ENCODE measurements at regions not wholly inside any gene's neighbourhood (a gene's known extent, or its start where the extent isn't known, plus 50 kb on each side); places are given as distances from the start of the nearest gene placed in this dataset.

DNA sequence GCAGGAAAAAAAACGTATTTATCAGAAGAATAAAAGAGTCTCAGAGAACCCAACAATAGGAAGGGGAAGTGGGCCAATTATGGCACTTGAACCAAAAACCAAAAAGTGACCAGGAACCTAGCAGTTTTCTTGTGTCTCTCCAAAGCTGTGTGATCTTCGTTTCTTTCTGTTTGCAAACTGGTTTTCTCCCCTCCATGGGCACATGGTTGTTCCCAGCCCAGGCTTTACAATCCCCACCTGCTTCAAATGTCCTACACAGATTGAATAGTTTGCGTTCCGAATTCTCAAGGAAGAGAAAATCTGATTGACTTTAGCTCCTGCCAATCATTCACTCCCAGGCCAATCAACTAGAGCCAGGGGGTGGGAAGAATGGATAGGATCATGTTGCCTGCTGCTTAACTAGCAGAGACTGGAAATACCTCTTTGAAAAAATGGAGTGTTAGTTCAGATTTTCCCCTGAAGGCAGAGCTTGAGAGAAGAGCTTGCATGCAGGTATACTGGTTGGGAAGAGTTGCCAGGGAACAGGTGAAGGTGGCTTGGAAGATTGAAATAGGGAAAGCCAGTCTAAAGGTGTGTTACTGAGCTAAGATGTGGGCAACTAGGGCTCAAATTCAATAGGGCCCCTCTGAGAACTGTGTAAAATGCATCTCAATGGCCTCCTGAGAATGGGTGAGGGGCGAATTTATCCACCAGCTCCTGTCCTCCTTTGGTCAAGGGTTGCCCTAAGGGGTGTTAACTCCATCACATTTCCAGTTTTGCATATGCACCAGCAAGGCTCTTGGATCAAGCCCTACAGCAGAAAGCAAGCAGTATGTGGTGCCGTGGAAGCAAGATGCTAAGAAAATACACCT lies 106.4 kb upstream of the SRRM4 start:
- no peak for TF ChIP-seq SIN3A (IDR thresholded peaks at IDR 0.05; ENCODE audit: low read depth)
- Histone ChIP-seq H4K20me1 (ENCODE audit: insufficient read depth) (no peaks in the 10 kb centered on the region), H3K27ac (ENCODE audit: low read depth, low read length) (no peak overlapping the region), H3K36me3 (ENCODE audit: control insufficient read depth in 1 of 2, insufficient read depth in 2 of 2, low read length in 2 of 2) (no peaks in the 10 kb centered on the region), H3K4me1 (ENCODE audit: control insufficient read depth in 1 of 2, insufficient read depth in 2 of 2, low read length in 2 of 2) (no peaks in the 10 kb centered on the region), H2AFZ (ENCODE audit: low read depth, low read length, poor library complexity, severe bottlenecking) (no peak overlapping the region), H3K79me2 (ENCODE audit: insufficient read depth, low read length) (no peaks in the 10 kb centered on the region), H3K9me2 (ENCODE audit: insufficient read depth) (no peaks in the 10 kb centered on the region), H3K4me3 (replicated peaks in 1 of 2; ENCODE audit: low read depth in 1 of 2, low read length in 2 of 2) (no peak overlapping the region), H3K4me2 (ENCODE audit: low read length) (no peak overlapping the region), H3K27me3 (ENCODE audit: insufficient read depth, low read length) (peaks cover 48% of the 10 kb centered on the region), H3K9ac (ENCODE audit: low read length) (no peak overlapping the region), H3K9me3 (ENCODE audit: control insufficient read depth in 1 of 2, insufficient read depth in 1 of 2, low read depth in 1 of 2, low read length in 2 of 2) (no peaks in the 10 kb centered on the region)
- ATAC-seq (no peak), DNase-seq (ENCODE audit: low read depth, low spot score) (no peak)
- intact Hi-C loops (cut with micrococcal nuclease) = no loop called here
- CTCF ChIA-PET = no interaction called here
- POLR2A ChIA-PET = no interaction called here
- RAD21 ChIA-PET (ENCODE audit: low non-redundant PET in 1 of 2, low total read pairs in 2 of 2, uncharacterized antibody in 2 of 2, unreplicated experiment in 2 of 2) = no interaction called here
- BruUV-seq (replicated peaks) = no TSS peak

DNA sequence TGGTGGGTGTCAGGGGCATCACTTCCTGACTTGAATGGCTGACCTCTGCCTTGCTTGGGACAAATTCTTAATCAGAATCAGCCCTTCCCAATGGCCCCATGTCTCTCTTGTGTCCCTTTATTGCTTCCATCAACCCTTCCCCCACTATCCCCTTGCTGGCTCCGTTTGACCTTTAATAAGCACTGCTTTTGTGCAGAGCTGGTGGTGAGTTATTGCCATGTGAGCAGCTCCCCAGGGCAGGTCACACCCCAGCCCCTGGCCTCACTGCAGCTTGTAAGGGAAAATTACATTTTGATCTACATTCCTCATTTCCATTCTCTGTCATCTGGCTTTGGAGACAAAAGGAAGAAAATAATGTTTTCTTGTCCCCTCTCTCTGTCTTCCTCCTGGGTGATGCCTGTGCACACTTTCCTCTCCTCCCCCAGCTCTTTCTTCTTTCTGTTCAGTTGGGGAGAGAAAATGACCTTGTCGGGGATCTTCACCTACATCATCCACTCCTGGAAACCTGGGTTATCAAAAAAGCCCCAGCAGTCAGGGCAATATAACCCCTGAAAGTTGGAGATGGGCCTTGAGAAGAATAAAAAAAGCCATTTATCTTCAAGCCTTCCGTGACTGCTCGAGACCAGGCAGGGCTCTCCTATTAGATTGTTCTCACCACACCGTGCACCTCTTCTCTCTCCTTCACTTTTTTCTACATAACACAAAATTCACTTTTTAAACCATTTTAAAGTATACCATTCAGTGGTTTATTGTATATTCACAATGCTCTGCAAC lies 100.4 kb upstream of the SRRM4 start:
- H3K27me3 ChIP-seq (ENCODE audit: insufficient read depth, low read length) = peaks cover 24% of the 10 kb centered on the region
- no peak overlapping the region for H2AFZ ChIP-seq (ENCODE audit: low read depth, low read length, poor library complexity, severe bottlenecking)
- no peak overlapping the region for H3K4me3 ChIP-seq (replicated peaks in 1 of 2; ENCODE audit: low read depth in 1 of 2, low read length in 2 of 2)
- RAD21 ChIA-PET (ENCODE audit: low non-redundant PET in 1 of 2, low total read pairs in 2 of 2, uncharacterized antibody in 2 of 2, unreplicated experiment in 2 of 2) = no interaction called here
- no peaks in the 10 kb centered on the region for H3K4me1 ChIP-seq (ENCODE audit: control insufficient read depth in 1 of 2, insufficient read depth in 2 of 2, low read length in 2 of 2)
- no TSS peak for BruUV-seq (replicated peaks)
- H3K9me2 ChIP-seq (ENCODE audit: insufficient read depth) = no peaks in the 10 kb centered on the region
- H3K36me3 ChIP-seq (ENCODE audit: control insufficient read depth in 1 of 2, insufficient read depth in 2 of 2, low read length in 2 of 2) = no peaks in the 10 kb centered on the region
- POLR2A ChIA-PET = no interaction called here
- CTCF ChIA-PET = no interaction called here
- no peaks in the 10 kb centered on the region for H4K20me1 ChIP-seq (ENCODE audit: insufficient read depth)
- TF ChIP-seq CBX3 (IDR thresholded peaks at IDR 0.05; ENCODE audit: low read depth) (no peak), RAD21 (IDR thresholded peaks at IDR 0.05; ENCODE audit: low read depth) (no peak), ZFX (IDR thresholded peaks at IDR 0.05) (no peak), SP1 (IDR thresholded peaks at IDR 0.05; ENCODE audit: low read depth) (no peak), POLR2A (IDR thresholded peaks at IDR 0.05; ENCODE audit: borderline replicate concordance, extremely low read depth, insufficient read depth, insufficient read length) (no peak), POLR2AphosphoS5 (IDR thresholded peaks at IDR 0.05; ENCODE audit: low read depth, low read length) (no peak), EZH2 (IDR thresholded peaks at IDR 0.05) (no peak), FOSL1 (IDR thresholded peaks at IDR 0.05; ENCODE audit: low read depth) (no peak), ELF1 (IDR thresholded peaks at IDR 0.05; ENCODE audit: borderline replicate concordance, low read depth) (no peak), JUND (IDR thresholded peaks at IDR 0.05) (no peak), YY1 (IDR thresholded peaks at IDR 0.05; ENCODE audit: extremely low read depth, insufficient replicate concordance, low read depth, low read length) (no peak)
- TF ChIP-seq, protein P1, sequence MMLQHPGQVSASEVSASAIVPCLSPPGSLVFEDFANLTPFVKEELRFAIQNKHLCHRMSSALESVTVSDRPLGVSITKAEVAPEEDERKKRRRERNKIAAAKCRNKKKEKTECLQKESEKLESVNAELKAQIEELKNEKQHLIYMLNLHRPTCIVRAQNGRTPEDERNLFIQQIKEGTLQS (IDR thresholded peaks at IDR 0.05) = no peak
- DNase-seq (ENCODE audit: low read depth, low spot score) (no peak), ATAC-seq (no peak)
- H3K27ac ChIP-seq (ENCODE audit: low read depth, low read length) = no peak overlapping the region
- H3K9ac ChIP-seq (ENCODE audit: low read length) = no peak overlapping the region
- H3K4me2 ChIP-seq (ENCODE audit: low read length) = no peak overlapping the region
- no peaks in the 10 kb centered on the region for H3K79me2 ChIP-seq (ENCODE audit: insufficient read depth, low read length)
- no peaks in the 10 kb centered on the region for H3K9me3 ChIP-seq (ENCODE audit: control insufficient read depth in 1 of 2, insufficient read depth in 1 of 2, low read depth in 1 of 2, low read length in 2 of 2)
- intact Hi-C loops (cut with micrococcal nuclease) = no loop called here

Measured in HCT116 (cell line).